Prostate gland (tissue), 2 donors: ENCODE measurements at regions not wholly inside any gene's neighbourhood (a gene's known extent, or its start where the extent isn't known, plus 50 kb on each side); places are given as distances from the start of the nearest gene placed in this dataset.

Experiments
- DNase-seq: peaks from one replicate; pipeline ENCODE4 v3.0.0-alpha.2; 2019; ENCODE audit warnings: low spot score
- H3K27ac ChIP-seq, 2 donors: fragments of 200-600 bp; sonication (generic); 2 replicates each; pipeline ENCODE4 v1.5.1; 2017 to 2019
- H3K27me3 ChIP-seq: fragments of 200-600 bp; sonication (generic); replicated peaks from 2 replicates; pipeline ENCODE4 v1.5.1; 2019; ENCODE audit not compliant: insufficient read depth
- H3K36me3 ChIP-seq, 2 donors: fragments of 200-600 bp; sonication (generic); 1 replicate in 1 of 2; 2 replicates in 1 of 2; pipeline versions ENCODE4 v1.5.1 to v1.8.1; 2017 to 2019
- H3K4me1 ChIP-seq: fragments of 200-600 bp; sonication (generic); replicated peaks from 2 replicates; pipeline ENCODE4 v1.5.1; 2019
- H3K4me3 ChIP-seq, 2 donors: fragments of 200-600 bp; sonication (generic); 2 replicates each; pipeline ENCODE4 v1.5.1; 2017 to 2019
- H3K9me3 ChIP-seq: fragments of 200-600 bp; sonication (generic); 2 replicates; pipeline ENCODE4 v1.5.1; 2017
- POLR2A ChIP-seq: fragments of 450-650 bp; IDR thresholded peaks from one replicate; pipeline ENCODE4 v1.6.1; 2016; ENCODE audit warnings: antibody characterized with exemption, mild to moderate bottlenecking
- POLR2AphosphoS5 ChIP-seq: sonication (generic); formaldehyde crosslinking; IDR thresholded peaks from one replicate; pipeline ENCODE4 v1.6.1; 2017; ENCODE audit warnings: antibody characterized with exemption
- WGBS: methylation state at CpG from one replicate; pipeline ENCODE4 v1.1.5; 2018; 5-methylcytosine and 5-hydroxymethylcytosine counted together
- intact Hi-C: fragments of 100-400 bp; cut with DNase I; formaldehyde crosslinking; loops from one replicate; pipeline ENCODE4 v1.14.2; 2022
- TF ChIP-seq, protein P1 (sequence below), 4 experiments: fragments of 200-600 bp in 2 of 4; fragments of 450-650 bp in 2 of 4; sonication (generic) in 2 of 4; IDR thresholded peaks; 1 replicate in 3 of 4; 2 replicates in 1 of 4; pipeline ENCODE4 v1.5.1; 2016 to 2019; ENCODE audit warnings: antibody characterized with exemption in 4 of 4, mild to moderate bottlenecking in 2 of 4, moderate library complexity in 2 of 4

DNA sequence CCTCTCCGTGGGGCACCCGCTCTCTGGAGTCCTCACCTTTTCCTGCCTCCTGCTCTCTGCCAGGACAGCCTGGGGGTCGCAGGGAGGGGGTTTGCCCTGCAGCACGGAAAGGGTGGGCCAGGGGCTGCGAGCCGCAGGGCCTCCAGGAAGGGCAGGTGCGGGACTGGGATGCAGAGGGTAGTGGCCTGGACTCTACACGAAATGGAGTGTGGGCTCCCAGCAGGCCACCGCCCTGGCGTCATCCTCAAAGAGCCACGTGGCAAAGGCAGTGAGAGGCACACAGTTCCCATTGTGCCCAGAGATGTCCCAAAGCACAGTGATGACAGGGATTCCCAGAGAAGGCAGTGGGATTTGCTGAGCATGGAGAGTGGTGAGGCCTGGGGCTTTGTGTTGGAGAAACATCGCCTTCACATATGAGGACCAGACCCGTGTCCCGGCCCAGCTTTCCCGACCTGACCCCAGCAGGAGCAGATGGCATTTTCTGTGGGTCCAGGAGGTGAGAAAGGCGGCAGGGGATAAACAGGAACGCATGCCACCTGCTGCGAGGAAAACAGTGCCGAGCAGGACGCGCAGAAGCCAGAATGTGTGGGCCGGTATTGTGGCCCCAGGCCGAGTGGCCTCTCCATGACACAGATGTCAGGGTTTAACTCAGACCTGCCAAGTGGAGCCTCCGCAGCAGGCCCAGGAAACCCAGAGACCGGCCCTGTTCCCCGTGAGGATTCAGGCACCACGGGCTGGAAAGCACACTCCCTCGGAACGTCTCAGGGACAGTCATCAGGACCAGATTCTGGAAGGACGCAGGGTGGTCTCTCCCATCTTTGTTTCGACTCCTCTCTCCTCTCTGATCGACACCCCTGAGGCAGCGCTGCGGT is 855.5 kb upstream of the SALL3 start:
- Histone ChIP-seq H3K27ac (no peak overlapping the region), H3K36me3 (no peaks in the 10 kb centered on the region), H3K9me3 (no peaks in the 10 kb centered on the region), H3K4me3 (no peak overlapping the region), H3K4me1 (no peaks in the 10 kb centered on the region), H3K27me3 (no peaks in the 10 kb centered on the region)
- DNase-seq: no peak
- WGBS: 93% methylated on average over 34 of the region's 34 CpGs
- intact Hi-C loops: no loop called here
- TF ChIP-seq, protein P1, sequence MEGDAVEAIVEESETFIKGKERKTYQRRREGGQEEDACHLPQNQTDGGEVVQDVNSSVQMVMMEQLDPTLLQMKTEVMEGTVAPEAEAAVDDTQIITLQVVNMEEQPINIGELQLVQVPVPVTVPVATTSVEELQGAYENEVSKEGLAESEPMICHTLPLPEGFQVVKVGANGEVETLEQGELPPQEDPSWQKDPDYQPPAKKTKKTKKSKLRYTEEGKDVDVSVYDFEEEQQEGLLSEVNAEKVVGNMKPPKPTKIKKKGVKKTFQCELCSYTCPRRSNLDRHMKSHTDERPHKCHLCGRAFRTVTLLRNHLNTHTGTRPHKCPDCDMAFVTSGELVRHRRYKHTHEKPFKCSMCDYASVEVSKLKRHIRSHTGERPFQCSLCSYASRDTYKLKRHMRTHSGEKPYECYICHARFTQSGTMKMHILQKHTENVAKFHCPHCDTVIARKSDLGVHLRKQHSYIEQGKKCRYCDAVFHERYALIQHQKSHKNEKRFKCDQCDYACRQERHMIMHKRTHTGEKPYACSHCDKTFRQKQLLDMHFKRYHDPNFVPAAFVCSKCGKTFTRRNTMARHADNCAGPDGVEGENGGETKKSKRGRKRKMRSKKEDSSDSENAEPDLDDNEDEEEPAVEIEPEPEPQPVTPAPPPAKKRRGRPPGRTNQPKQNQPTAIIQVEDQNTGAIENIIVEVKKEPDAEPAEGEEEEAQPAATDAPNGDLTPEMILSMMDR (IDR thresholded peaks at IDR 0.05): no peak
- TF ChIP-seq POLR2A: no peak
- TF ChIP-seq POLR2AphosphoS5: no peak

DNA sequence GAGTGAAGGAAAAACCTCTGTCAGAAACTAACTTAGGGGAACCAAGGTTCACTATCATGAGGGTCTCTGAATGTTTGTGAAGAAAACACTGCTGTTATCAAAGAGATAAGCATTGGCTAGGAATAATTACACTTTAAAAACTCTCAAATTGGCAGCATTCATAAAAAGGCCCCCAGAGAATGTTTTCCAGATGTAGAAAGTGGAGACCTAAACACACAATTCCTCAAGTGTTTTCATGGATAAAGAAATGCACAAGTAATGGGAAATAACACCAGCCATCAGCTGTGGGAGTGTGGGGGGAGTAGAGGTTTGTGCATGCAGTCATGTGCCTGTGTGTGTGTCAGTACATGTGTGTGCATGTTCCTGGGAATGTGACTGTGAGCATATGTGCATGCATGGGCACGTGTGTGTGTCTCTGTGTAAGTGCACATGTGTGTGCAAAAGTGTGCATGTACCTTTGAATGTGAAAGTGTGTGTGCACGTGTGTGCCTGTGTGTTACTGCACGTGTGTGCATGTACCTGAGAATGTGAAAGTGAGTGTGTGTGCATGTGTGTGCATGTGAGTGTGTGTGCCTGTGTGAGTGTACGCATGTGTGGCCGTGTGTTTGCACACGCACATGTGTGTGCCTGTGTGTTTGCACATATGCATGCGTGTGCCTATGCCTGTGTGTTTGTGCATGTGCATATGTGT is 854.3 kb upstream of the SALL3 start:
- no peaks in the 10 kb centered on the region for H3K27me3 ChIP-seq
- 97% methylated on average over 7 of the region's 7 CpGs for WGBS
- TF ChIP-seq POLR2AphosphoS5 (no peak), POLR2A (no peak)
- TF ChIP-seq, protein P1 (IDR thresholded peaks at IDR 0.05): no peak

DNA sequence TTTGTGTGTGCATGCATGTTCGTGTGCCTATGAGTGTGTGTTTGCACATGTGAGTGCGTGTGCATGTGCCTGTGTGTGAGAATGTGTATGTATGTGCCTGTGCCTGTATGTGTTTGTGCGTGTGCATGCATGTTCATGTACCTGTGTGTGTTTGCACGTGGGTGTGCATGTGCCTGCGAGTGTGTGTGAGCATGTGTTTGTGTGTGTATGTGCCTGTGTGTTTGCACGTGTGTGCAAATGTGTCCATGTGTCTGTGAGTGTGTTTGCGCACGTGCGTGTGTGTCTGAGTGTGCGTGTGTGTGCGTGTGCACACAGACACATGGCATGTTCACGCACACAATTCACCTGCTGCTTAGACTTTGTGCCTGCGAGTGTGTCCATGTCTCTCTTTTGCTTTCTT is 853.5 kb upstream of the SALL3 start:
- H3K4me1 ChIP-seq: no peaks in the 10 kb centered on the region
- TF ChIP-seq POLR2A (no peak), POLR2AphosphoS5 (no peak)
- TF ChIP-seq, protein P1 (IDR thresholded peaks at IDR 0.05): no peak
- DNase-seq: no peak
- no peak overlapping the region for H3K27ac ChIP-seq
- no peaks in the 10 kb centered on the region for H3K27me3 ChIP-seq
- 87% methylated on average over 13 of the region's 13 CpGs for WGBS
- no peak overlapping the region for H3K4me3 ChIP-seq
- H3K36me3 ChIP-seq: no peaks in the 10 kb centered on the region
- H3K9me3 ChIP-seq: no peaks in the 10 kb centered on the region
- intact Hi-C loops: no loop called here

More for the DNA sequence above, 854.3 kb upstream of the SALL3 start:
- H3K4me1 ChIP-seq: no peaks in the 10 kb centered on the region
- intact Hi-C loops: no loop called here
- no peak for DNase-seq
- H3K36me3 ChIP-seq: no peaks in the 10 kb centered on the region
- H3K4me3 ChIP-seq: no peak overlapping the region
- no peak overlapping the region for H3K27ac ChIP-seq
- no peaks in the 10 kb centered on the region for H3K9me3 ChIP-seq

DNA sequence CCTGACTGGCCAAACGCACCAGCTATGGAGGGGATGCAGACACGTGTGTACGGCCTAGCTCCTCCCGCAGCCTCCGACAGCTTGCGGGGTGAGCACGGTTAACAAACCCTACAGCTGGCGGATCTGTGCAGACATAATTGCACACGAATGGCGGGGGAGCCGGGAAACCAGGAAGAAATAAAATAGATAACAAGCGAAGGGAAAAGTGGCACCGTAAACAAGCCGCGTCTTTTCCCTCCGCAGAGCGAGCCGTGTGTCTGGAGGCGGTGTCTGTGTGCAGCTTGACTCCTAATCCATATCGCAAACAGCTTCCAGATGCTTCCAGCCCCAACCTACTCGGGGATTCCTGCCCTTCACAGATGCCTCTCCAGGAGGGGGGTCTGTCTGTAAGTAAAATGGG is 853.1 kb upstream of the SALL3 start:
- Histone ChIP-seq H3K27me3 (no peaks in the 10 kb centered on the region), H3K36me3 (no peaks in the 10 kb centered on the region), H3K4me3 (no peak overlapping the region), H3K4me1 (no peaks in the 10 kb centered on the region), H3K27ac (no peak overlapping the region), H3K9me3 (no peaks in the 10 kb centered on the region)
- DNase-seq: no peak
- intact Hi-C loops: no loop called here
- WGBS: 58% methylated on average over 21 of the region's 21 CpGs
- TF ChIP-seq, protein P1 (IDR thresholded peaks at IDR 0.05): no peak
- TF ChIP-seq POLR2A (no peak), POLR2AphosphoS5 (no peak)
